B cell (primary cell): ENCODE measurements at regions not wholly inside any gene's neighbourhood (a gene's known extent, or its start where the extent isn't known, plus 50 kb on each side); places are given as distances from the start of the nearest gene placed in this dataset.

Experiments
- EZH2 ChIP-seq: IDR thresholded peaks from 2 replicates; pipeline ENCODE4 v1.6.1; 2012; ENCODE audit warnings: borderline replicate concordance, low read depth, mild to moderate bottlenecking, moderate library complexity, low read length; ENCODE audit not compliant: insufficient read depth, poor library complexity, severe bottlenecking
- TF ChIP-seq, protein P1 (sequence below): fragments of 200-600 bp; IDR thresholded peaks from one replicate; pipeline ENCODE4 v1.8.0; 2022; ENCODE audit warnings: antibody characterized with exemption, mild to moderate bottlenecking

DNA sequence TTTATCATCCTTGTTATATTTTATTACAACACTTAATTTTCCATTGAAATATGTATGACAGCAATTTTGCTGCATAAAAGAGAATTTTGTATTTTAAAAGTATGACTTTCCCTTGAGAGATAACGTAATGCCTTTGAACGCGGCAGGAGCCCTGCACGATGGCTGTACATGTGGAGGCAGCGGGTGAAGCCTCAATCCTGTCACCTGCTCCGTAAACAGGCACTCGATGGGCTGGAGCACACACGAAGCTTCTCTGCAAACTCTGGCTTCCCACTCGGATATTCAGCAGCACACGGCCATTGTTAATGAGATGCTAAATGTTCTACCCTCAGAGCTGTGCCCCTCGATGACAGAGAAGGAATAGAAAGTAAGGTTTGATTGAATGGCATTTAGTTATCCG is 184.4 kb downstream of the RTP5 start:
- TF ChIP-seq, protein P1, sequence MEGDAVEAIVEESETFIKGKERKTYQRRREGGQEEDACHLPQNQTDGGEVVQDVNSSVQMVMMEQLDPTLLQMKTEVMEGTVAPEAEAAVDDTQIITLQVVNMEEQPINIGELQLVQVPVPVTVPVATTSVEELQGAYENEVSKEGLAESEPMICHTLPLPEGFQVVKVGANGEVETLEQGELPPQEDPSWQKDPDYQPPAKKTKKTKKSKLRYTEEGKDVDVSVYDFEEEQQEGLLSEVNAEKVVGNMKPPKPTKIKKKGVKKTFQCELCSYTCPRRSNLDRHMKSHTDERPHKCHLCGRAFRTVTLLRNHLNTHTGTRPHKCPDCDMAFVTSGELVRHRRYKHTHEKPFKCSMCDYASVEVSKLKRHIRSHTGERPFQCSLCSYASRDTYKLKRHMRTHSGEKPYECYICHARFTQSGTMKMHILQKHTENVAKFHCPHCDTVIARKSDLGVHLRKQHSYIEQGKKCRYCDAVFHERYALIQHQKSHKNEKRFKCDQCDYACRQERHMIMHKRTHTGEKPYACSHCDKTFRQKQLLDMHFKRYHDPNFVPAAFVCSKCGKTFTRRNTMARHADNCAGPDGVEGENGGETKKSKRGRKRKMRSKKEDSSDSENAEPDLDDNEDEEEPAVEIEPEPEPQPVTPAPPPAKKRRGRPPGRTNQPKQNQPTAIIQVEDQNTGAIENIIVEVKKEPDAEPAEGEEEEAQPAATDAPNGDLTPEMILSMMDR, result no peak
- TF ChIP-seq EZH2, result no peak
